Coronary artery (tissue), 2 donors: ENCODE measurements at regions not wholly inside any gene's neighbourhood (a gene's known extent, or its start where the extent isn't known, plus 50 kb on each side); places are given as distances from the start of the nearest gene placed in this dataset.

Experiments
- DNase-seq: peaks from one replicate; pipeline ENCODE4 v3.0.0-alpha.2; 2017; ENCODE audit warnings: low spot score
- H3K27ac ChIP-seq, 2 donors: fragments of 200-600 bp; sonication (generic); one replicate each; pipeline ENCODE4 v1.5.1; 2016 to 2019
- H3K4me3 ChIP-seq: fragments of 200-600 bp; sonication (generic); 2 replicates; pipeline ENCODE4 v1.5.1; 2016; ENCODE audit warnings: mild to moderate bottlenecking, moderate library complexity
- CTCF ChIP-seq: fragments of 200-600 bp; sonication (generic); IDR thresholded peaks from one replicate; pipeline ENCODE4 v1.5.1; 2019; ENCODE audit warnings: antibody characterized with exemption

- no peak for TF ChIP-seq CTCF
- no peak for DNase-seq
- Histone ChIP-seq H3K4me3 (no peak overlapping the region), H3K27ac (no peak overlapping the region)
Measured at GRCh38 chr2:181777734-181778133, 97.4 kb upstream of the NEUROD1 start.

GRCh38 chr2:181778621-181779201 lies 98.4 kb upstream of the NEUROD1 start:
- no peak overlapping the region for H3K27ac ChIP-seq
- no peak overlapping the region for H3K4me3 ChIP-seq
- TF ChIP-seq CTCF: no peak
- no peak for DNase-seq

GRCh38 chr2:181779288-181780021 lies 99.1 kb upstream of the NEUROD1 start:
- Histone ChIP-seq H3K27ac (no peak overlapping the region), H3K4me3 (no peak overlapping the region)
- TF ChIP-seq CTCF: no peak
- no peak for DNase-seq

GRCh38 chr2:181780047-181780651 lies 99.8 kb upstream of the NEUROD1 start:
- DNase-seq: no peak
- no peak overlapping the region for H3K27ac ChIP-seq

GRCh38 chr2:181780657-181781056 lies 100.3 kb upstream of the NEUROD1 start:
- TF ChIP-seq CTCF: no peak
- no peak for DNase-seq
- no peak overlapping the region for H3K4me3 ChIP-seq
- H3K27ac ChIP-seq: no peak overlapping the region

More at GRCh38 chr2:181780047-181780651, 99.8 kb upstream of the NEUROD1 start:
- no peak for TF ChIP-seq CTCF
- no peak overlapping the region for H3K4me3 ChIP-seq

- Histone ChIP-seq H3K4me3 (no peak overlapping the region), H3K27ac (no peak overlapping the region)
- no peak for DNase-seq
- no peak for TF ChIP-seq CTCF
Measured at GRCh38 chr2:181781078-181781786, 100.9 kb upstream of the NEUROD1 start.
